Left colon (tissue), 2 donors: ENCODE measurements at regions not wholly inside any gene's neighbourhood (a gene's known extent, or its start where the extent isn't known, plus 50 kb on each side); places are given as distances from the start of the nearest gene placed in this dataset.
"Not testable (repeated sequence)": the region's sequence is repeated elsewhere in the genome, so short reads cannot be mapped to it uniquely, and the experiment has no call there.

Source experiments
- ATAC-seq: fragments of 200-7000 bp; cut with Tn5 transposase; one replicate; pipeline ENCODE4 v1.9.1; 2020; ENCODE audit warnings: mild to moderate bottlenecking, moderate library complexity
- DNase-seq, 2 donors: peaks; one replicate each; pipeline ENCODE4 v3.0.0-alpha.2; 2020
- intact Hi-C, 2 donors: fragments of 100-400 bp; cut with DNase I in 1 of 2; cut with micrococcal nuclease in 1 of 2; formaldehyde crosslinking; loops; one replicate each; pipeline versions ENCODE4 v1.11.2 to v1.14.0; 2022; cut with DNase I, micrococcal nuclease
- donor health status: DM: no; HTN: no; CAD: no.
- donor health status: DM: yes; HTN: yes; CAD: no.

DNA sequence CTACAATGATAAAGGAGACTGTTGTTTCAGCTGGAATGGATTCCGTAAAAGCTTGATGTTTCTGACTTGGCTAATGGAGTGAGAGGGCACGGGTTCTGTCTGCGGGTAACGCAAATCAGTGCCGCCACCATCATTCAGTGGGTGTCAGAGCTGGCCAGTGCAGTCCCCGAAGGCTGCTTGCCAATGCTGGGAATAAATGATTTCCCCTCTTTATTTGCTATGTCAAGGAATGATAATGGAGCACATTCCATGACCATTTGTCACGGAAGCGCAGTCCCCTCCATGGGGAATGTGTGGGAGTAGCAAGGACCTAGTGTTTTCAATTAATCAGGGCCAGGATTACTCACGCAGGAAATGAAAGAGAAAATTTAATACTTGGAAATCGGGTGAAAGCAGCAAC, 899.3 kb downstream of the UQCRFS1 start:
- no peak for ATAC-seq
- intact Hi-C loops, result no loop called here
- no peak for DNase-seq

DNA sequence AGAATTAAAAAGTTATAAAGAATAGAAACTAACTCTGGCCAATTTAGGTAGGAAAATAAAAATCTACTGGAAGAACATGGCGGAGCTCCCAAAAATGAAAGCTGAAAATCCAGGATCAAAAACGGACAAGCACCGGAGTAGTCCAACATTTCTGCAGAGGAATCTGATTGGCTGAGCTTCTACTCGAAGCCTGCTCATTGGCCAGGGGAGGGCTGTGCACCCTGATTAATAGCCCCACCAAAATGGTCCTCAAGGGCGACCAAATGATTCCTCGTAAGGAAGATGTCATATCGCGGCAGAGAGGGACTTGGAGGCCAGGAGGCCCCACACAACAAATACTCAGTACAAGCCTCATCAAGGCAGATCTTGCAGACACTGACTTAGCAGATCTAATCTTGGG, 900.7 kb downstream of the UQCRFS1 start:
- no peak for DNase-seq
- intact Hi-C loops, result no loop called here
- no peak for ATAC-seq

DNA sequence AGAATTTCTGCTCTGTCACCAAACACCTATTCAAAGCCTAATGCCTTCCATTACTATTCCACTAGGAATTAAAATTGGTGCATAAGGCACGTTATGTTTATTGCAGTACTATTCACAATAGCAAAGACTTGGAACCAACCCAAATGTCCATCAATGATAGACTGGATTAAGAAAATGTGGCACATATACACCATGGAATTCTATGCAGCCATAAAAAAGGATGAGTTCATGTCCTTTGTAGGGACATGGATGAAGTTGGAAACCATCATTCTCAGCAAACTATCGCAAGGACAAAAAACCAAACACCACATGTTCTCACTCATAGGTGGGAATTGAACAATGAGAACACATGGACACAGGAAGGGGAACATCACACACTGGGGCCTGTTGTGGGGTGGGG, 902.1 kb downstream of the UQCRFS1 start:
- ATAC-seq, result not testable (repeated sequence)

DNA sequence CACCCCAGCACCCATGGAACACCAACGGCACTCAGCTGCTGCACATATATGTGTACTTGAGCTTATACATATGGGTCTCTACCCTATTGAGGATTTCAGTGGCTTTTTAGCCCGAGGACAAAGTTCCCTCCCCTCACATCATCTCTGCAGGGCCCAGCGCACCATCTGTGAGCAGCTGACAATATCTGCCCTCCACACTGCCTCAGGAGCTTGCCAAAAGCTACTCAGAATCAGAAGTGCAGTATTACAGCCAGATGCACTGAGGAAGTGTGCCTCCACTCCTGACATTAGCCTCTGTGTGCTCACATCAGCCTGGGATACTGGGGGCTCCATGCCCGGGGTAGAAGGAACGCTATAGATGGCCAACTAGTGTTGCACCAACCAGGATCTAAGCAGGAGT, 903.9 kb downstream of the UQCRFS1 start:
- DNase-seq, result no peak
- intact Hi-C loops, result no loop called here
- ATAC-seq, result no peak

More for the DNA sequence above, 902.1 kb downstream of the UQCRFS1 start:
- intact Hi-C loops, DNase-seq: not testable (repeated sequence)

DNA sequence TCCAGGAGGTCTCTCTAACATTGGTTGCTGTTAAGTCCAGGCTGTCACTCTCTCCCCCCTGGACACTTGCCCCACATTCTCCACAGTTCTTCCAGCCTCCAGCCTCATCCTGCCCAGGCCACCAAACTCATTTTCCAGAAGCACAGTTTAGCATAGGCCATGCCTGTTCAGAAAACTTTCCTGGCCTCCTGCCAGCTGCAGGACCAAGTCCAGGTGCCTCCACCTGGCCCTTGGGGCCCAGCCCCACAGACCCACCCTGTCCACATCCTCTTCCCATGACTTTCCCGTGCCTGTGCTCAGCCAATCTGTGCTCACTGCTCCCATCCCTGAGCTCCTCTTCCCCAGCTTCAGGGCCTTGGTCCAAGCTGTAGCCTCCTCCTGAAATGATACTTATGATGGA, 905.0 kb downstream of the UQCRFS1 start:
- peak in 1 of 2 donors; percentile 30 for DNase-seq
- intact Hi-C loops, result no loop called here
- ATAC-seq, result peak; percentile 78

DNA sequence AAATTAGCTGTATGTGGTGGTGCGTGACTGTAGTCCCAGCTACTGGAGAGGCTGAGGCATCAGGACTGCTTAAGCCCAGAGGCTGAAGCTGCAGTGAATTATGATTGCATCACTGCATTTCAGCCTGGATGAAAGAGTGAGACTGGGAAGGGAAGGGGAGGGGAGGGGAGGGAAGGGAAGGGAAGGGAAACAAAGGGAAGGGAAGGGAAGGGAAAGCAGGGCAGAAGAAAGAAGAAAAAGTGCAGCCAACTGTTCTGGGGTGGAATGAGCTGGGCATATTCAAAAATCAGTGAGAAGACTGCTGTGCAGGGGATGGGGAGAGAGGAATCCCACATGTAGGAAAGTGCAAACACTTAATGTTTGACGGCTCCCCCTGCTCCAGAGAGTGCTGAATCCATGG, 905.5 kb downstream of the UQCRFS1 start:
- DNase-seq (no peak), ATAC-seq (no peak)
- intact Hi-C loops, result no loop called here

DNA sequence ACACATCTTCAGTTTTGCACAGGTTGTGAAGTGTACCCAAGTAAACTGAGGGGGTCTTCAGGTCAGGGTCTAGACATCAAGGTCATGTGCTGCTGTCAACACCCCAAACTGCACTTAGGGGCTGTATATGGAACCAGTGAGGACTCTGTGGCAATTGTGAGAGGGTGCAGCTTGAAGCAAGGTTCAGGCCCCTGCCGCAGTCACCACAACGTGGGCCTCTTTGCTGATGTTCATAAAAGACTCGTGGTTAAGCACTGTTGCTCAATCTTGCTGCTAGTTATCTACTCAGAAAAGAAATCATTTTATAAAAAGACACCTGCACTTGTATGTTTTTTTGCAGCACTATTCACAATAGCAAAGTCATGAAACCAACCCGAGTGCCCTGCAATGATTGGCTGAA, 907.4 kb downstream of the UQCRFS1 start:
- intact Hi-C loops, result no loop called here
- no peak for ATAC-seq
- no peak for DNase-seq

DNA sequence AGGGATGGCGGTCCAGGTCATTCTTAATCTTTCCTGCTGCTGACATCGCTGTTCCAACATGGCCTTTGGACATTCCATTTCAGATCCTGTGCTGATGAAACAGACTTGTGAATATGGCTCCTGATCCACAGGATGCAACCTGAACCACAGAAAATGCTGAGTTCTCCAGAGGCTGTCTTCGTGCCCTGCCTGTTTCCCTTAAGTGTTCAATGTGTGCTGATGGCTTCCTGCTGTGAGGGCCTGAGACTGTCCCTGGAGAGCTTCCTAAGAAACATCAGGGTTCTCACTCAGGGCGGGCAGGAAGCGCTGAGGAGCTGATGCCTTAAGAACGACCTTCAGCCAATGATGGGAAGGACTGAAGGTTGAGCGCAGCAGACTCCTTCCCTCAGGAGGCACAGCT, 909.4 kb downstream of the UQCRFS1 start:
- DNase-seq (no peak), ATAC-seq (no peak)
- intact Hi-C loops, result no loop called here

DNA sequence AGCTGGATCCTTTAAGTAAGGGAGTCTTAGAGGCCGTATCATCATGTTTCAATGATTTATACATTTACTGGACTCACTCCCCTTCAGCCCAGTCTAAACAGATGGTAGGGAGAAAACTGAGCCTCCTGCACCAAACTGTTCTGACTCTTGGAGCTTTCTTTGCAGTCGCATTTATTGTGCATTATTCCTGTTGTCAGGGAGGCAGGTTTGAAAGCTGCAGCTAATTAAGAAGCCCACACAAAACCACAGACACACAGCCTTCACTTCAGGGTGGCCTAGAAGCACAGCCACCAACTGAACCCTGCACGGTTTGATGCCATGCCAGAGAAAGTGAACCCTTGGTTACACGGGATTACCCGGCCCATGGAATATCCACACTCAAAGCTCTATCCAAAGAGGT, 911.0 kb downstream of the UQCRFS1 start:
- no peak for DNase-seq
- intact Hi-C loops, result no loop called here
- no peak for ATAC-seq

DNA sequence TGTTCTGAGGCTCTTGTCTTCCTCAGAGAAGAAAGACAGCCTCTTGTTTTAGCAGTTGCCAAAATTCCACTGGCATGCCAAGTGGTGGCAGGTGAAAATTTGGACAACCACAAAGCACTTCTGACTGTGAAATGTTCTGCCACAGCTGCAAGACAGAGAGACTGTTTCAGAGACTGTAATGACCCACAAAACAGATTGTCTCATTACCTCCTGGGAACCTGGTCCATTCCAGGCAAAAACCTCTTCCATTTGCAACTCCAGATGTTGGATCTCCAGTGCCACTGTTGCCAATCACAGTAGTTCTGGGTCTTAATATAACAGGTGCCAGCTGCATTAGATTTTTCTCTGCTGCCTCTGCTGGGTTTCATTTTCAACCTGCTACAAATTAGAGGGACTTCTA, 911.5 kb downstream of the UQCRFS1 start:
- intact Hi-C loops, result no loop called here
- ATAC-seq, result no peak
- no peak for DNase-seq

DNA sequence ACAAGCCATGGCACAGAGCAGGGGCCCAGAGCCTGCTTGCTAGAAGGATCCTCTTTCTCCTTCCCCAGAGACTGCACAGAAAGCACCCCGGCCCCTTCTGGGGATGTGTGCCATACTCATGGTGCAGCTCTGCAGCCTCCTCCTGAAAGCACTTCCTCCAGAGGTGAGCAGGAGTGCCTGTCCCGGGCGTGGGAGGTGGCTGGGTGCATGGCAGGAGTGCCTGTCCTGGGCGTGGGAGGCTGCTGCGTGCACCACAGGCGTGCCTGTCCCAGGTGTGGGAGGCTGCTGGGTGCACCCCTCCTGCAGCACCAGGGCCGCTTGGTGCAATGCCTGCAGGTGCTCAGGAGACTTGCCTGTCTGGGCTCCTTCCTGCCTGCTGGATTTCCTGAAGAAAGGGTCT, 913.3 kb downstream of the UQCRFS1 start:
- intact Hi-C loops, result no loop called here
- ATAC-seq (peak; percentile 67), DNase-seq (no peak)

DNA sequence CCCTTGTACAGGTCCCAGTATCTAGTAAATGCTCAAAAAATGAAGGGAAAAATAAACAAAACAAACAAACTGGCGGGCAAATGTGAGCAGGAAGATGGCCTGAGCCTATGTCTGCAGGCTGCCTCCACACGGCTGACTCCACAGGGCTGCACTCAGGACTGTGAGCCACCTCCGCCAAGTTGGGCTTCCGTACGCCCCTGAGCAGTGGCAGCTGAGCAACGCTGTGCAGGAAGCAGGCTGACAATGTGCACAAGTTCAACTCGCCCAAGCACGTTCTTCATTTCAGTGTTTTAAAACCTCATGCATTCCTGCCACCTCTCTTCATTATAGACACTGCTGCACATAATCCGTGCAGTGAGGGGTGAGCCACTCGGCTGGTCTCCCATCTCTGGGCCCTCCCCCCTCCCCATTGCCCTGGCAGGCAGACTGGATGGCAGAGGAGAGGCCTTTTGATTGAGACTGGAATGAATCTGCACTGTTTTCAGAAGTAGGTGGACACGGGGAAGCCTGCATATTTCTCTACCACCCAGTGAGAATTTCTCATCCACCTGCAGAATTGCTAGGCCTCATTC, 915.3 kb downstream of the UQCRFS1 start:
- DNase-seq (no peak), ATAC-seq (no peak)
- intact Hi-C loops, result no loop called here

DNA sequence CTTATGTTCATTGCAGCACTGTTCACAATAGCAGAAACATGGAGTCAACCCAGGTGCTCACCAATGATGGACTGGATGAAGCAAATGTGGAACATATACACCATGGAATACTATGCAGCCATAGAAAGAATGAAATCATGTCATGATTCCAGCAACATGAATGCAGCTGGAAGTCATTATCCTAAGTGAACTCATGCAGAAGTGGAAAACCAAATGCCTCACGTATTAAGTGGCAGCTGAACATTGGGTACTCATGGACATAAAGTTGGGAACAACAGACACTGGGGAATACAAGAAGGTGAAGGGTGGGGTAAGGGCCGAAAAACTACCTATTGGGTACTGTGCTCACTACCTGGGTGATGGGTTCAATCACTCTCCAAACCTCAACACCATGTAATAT, 915.9 kb downstream of the UQCRFS1 start:
- ATAC-seq (no peak), DNase-seq (no peak)
- intact Hi-C loops, result no loop called here

DNA sequence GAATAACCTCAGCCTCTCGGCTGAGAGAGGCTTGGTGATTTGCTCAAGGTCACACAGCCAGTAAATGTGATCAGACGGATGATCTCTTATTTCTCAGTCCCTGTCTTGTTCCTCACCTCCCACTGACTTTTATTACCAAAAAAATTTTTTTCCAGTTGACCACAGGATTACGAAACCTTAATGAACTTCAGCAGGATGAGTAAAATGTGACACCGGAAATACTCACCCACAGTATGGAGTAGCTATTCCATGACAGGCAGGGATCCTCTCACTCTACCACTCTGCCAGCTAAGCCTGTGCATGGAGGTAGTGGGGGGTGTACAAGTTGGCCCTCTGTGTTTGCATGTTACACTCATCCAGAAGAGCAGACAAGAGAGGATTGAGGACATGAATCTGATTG, 916.4 kb downstream of the UQCRFS1 start:
- DNase-seq (no peak), ATAC-seq (no peak)
- intact Hi-C loops, result no loop called here

DNA sequence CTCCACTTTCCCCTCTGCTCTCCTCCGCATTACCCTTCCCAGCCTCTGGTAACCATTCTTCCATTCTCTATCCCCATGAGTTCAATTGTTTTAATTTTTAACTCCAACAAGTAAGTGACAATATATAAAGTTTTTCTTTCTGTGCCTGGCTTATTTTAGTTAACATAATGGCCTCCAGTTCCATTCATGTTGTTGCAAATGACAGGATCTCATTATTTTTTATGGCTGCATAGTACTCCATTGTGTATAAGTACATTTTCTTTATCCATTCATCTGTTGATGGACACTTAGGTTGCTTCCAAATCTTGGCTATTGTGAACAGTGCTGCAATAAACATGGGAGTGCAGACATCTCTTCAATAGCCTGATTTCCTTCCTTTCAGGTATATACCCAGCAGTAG, 918.0 kb downstream of the UQCRFS1 start:
- ATAC-seq, intact Hi-C loops, DNase-seq: not testable (repeated sequence)

DNA sequence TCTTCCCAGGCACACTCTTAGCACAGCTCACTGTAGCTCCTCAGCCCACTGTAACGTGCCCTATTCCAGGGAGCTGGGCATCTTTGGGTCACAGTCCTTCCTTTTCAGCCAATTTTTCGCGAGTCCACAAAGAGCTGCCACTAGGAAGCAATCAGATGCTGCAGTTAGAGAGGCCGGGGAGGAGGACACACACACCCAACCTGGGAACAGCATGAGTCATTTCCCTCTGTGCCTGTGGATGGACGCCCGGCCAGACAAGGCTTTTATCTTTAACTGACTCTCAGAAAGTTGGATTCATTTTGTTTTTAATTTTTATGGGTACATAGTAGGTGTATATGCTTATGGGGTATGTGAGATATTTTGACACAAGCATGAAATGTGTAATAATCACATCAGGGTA, 918.6 kb downstream of the UQCRFS1 start:
- intact Hi-C loops, result no loop called here
- peak; percentile 23 to 44 for DNase-seq

DNA sequence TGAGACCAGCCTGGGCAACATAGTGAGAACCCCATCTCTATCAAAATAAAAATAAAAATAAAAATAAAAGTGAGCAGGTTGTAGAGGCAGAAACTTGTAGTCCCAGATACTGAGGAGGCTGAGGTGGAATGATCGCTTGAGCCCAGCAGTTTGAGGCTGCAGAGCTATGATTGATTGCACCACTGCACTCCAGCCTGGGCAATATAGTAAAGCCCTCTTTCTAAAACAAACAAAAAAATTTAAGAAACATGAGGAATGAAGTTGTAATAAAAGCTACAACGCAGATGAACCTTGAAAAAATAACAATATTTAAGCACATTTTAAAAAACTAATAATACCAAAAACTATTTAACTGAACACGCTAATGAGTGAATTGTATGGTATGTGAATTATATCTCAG, 919.3 kb downstream of the UQCRFS1 start:
- ATAC-seq, result no peak
- intact Hi-C loops, result no loop called here
- no peak for DNase-seq

More for the DNA sequence above, 918.6 kb downstream of the UQCRFS1 start:
- peak; percentile 70 for ATAC-seq

DNA sequence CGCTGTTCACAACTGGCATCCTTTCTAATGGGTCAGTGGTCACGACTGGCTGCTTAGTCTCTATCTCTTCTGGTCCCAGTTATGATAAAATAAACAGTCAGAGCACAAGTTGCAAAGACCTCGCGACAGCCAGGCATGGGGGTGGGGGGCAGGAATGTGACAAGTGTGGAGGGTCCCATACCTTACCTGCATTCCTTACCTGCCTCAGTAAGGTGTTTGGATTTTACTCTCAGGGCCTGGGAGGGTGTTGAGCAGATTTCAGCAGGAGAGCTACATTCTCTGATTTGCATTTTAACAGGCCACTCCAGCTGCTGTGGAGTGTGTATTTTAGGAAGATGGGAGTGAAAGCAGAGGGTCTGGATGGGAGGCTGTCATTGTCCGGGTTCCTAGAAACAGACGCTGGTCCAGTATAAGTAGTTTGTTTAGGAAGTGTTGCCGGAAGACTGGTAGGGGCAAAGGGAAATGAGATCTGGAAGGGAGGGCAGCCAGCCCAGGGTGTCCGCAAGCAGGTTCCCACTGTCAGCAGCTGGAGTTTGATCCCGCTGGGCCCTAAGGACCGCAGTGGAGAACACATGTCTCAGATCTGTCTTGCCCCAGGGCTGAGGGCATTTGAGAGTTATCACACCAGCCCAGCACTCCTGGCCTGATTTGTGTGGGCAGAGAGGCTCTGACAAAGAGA, 920.0 kb downstream of the UQCRFS1 start:
- DNase-seq (no peak), ATAC-seq (no peak)
- intact Hi-C loops, result no loop called here

DNA sequence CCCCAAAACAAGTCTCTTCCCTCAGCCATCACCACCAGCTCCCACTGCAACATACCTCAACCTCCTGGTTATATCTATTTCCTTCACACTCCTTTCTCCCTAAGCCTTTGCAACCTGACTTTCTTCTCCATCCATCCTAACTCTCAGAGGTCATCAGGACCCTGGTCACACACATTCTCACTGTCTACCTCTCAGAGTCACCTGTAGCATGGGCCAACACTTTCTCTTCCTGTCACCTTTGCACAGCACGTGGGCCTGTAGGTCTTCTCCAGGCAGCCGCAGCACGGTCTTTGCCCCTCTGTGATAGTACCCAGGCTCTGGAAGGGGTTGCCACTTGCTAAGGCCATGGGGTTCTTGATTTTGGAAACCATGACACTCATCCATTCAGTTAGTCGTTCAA, 921.1 kb downstream of the UQCRFS1 start:
- intact Hi-C loops, result no loop called here
- no peak for ATAC-seq
- DNase-seq, result no peak

DNA sequence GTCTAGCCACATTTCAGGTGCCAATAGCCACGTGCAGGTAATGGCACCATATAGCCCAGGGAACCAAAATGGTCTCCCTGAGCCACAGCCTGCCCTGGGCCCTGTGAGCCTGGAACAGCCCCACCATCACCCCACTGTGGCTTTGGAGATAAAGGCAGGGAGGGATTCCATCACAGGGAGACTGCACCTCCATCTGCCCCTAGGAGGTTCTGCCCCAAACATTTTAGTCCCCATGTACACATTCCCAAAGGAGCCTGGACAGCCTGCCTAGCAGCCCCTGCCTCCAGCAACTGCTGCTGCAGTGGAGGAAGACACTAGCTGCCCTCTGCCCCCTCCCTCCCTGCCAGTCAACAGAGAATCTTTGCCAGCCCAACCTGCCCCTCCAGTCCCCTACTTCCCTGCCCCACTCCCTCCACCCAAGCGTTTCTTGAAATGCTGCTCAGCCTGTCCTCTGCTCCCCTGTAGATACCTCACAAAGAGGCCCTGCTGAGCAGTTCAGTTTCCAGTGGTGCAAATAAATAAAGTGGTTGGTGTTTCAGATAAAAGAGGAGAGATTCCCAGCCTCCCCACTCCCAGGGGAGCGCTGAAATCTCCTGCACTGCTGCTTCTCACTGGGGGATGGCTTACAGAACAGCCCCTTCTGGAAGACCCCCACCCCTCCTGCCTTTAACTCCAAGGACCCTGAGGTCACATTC, 921.8 kb downstream of the UQCRFS1 start:
- intact Hi-C loops, result no loop called here
- ATAC-seq (no peak), DNase-seq (no peak)
